ENCODE measurements at regions not wholly inside any gene's neighbourhood (a gene's known extent, or its start where the extent isn't known, plus 50 kb on each side); places are given as distances from the start of the nearest gene placed in this dataset.

- TF ChIP-seq CTCF (optimal IDR thresholded peaks at IDR 0.05 in 1 of 3, IDR thresholded peaks at IDR 0.05 in 1 of 3, conservative IDR thresholded peaks at IDR 0.05 in 1 of 3; ENCODE audit: extremely low read depth in 1 of 3, insufficient read depth in 2 of 3, low read length in 3 of 3) (no peak), EZH2 (IDR thresholded peaks at IDR 0.05; ENCODE audit: low read length) (no peak)
These were observed 435.8 kb downstream of the SPRY1 start for GRCh38 chr4:123832173-123833026.
